Natural killer cell treated with Interleukin-12 subunit alpha and Interleukin-12 subunit beta and Interleukin-15 and Interleukin-18, amount 100 ng/mL, for 72 hours (primary cell): ENCODE measurements at regions not wholly inside any gene's neighbourhood (a gene's known extent, or its start where the extent isn't known, plus 50 kb on each side); places are given as distances from the start of the nearest gene placed in this dataset.
"Not testable (repeated sequence)": the region's sequence is repeated elsewhere in the genome, so short reads cannot be mapped to it uniquely, and the experiment has no call there.

Source experiments
- ATAC-seq, 2 donors: fragments of 150-1000 bp; cut with Tn5 transposase in 1 of 2; sonication (Bioruptor Pico), chemical (Tn5 transposase) in 1 of 2; 2 replicates each; pipeline ENCODE4 v1.10.0; 2021
- DNase-seq: peaks from one replicate; pipeline ENCODE4 v3.0.0; 2022; ENCODE audit warnings: low spot score
- H3K27ac Mint-ChIP-seq, 2 donors: 1 replicate in 1 of 2; 2 replicates in 1 of 2; pipeline ENCODE4 v1.8.0; 2022; ENCODE audit warnings: mixed read lengths in 2 of 2, mild to moderate bottlenecking in 1 of 2, moderate library complexity in 1 of 2
- H3K27me3 Mint-ChIP-seq, 2 donors: 1 replicate in 1 of 2; 2 replicates in 1 of 2; pipeline ENCODE4 v1.8.0; 2022; ENCODE audit warnings: mixed read lengths in 2 of 2
- H3K36me3 Mint-ChIP-seq: one replicate; pipeline ENCODE4 v1.8.0; 2022; ENCODE audit warnings: mixed read lengths
- H3K4me1 Mint-ChIP-seq, 2 donors: 1 replicate in 1 of 2; 2 replicates in 1 of 2; pipeline ENCODE4 v1.8.0; 2022; ENCODE audit warnings: low read depth in 2 of 2, mixed read lengths in 2 of 2, mild to moderate bottlenecking in 1 of 2
- H3K4me3 Mint-ChIP-seq: one replicate; pipeline ENCODE4 v1.8.0; 2022; ENCODE audit warnings: mixed read lengths
- H3K9me3 Mint-ChIP-seq: 2 replicates; pipeline ENCODE4 v1.8.0; 2022; ENCODE audit warnings: mixed read lengths

GRCh38 chr2:57386305-57386704, 660.3 kb upstream of the VRK2 start:
- peaks cover 32% of the 10 kb centered on the region for H3K9me3 Mint-ChIP-seq
- no peak for ATAC-seq
- H3K27me3 Mint-ChIP-seq = no peaks in the 10 kb centered on the region
- peaks cover 7% of the 10 kb centered on the region for H3K36me3 Mint-ChIP-seq
- H3K4me3 Mint-ChIP-seq = no peak overlapping the region
- no peak overlapping the region for H3K27ac Mint-ChIP-seq
- H3K4me1 Mint-ChIP-seq = no peaks in the 10 kb centered on the region
- no peak for DNase-seq

- no peak for DNase-seq
- Mint-ChIP-seq H3K4me1 (no peaks in the 10 kb centered on the region), H3K9me3 (peaks cover 19% of the 10 kb centered on the region), H3K27ac (no peak overlapping the region), H3K36me3 (peaks cover 4% of the 10 kb centered on the region), H3K27me3 (no peaks in the 10 kb centered on the region), H3K4me3 (no peak overlapping the region)
- ATAC-seq = no peak
Measured at GRCh38 chr2:57396355-57397098, 650.1 kb upstream of the VRK2 start.

GRCh38 chr2:57397550-57398360, 648.9 kb upstream of the VRK2 start:
- DNase-seq = no peak
- no peak overlapping the region for H3K4me3 Mint-ChIP-seq
- no peaks in the 10 kb centered on the region for H3K4me1 Mint-ChIP-seq
- ATAC-seq = no peak
- H3K27me3 Mint-ChIP-seq = no peaks in the 10 kb centered on the region
- no peak overlapping the region for H3K27ac Mint-ChIP-seq
- peaks cover 17% of the 10 kb centered on the region for H3K9me3 Mint-ChIP-seq
- peaks cover 4% of the 10 kb centered on the region for H3K36me3 Mint-ChIP-seq

- DNase-seq (no peak), ATAC-seq (no peak)
- Mint-ChIP-seq H3K9me3 (peaks cover 17% of the 10 kb centered on the region), H3K27me3 (no peaks in the 10 kb centered on the region), H3K4me3 (no peak overlapping the region), H3K27ac (no peak overlapping the region), H3K4me1 (no peaks in the 10 kb centered on the region), H3K36me3 (peaks cover 4% of the 10 kb centered on the region)
Measured at GRCh38 chr2:57399057-57399456, 647.5 kb upstream of the VRK2 start.

GRCh38 chr2:57402096-57402495, 644.5 kb upstream of the VRK2 start:
- peaks cover 7% of the 10 kb centered on the region for H3K9me3 Mint-ChIP-seq
- DNase-seq (no peak), ATAC-seq (no peak)
- H3K27me3 Mint-ChIP-seq = no peaks in the 10 kb centered on the region
- no peak overlapping the region for H3K27ac Mint-ChIP-seq
- H3K4me1 Mint-ChIP-seq = no peaks in the 10 kb centered on the region
- peaks cover 4% of the 10 kb centered on the region for H3K36me3 Mint-ChIP-seq
- H3K4me3 Mint-ChIP-seq = no peak overlapping the region

- Mint-ChIP-seq H3K27ac (no peak overlapping the region), H3K4me3 (no peak overlapping the region), H3K9me3 (peaks cover 6% of the 10 kb centered on the region), H3K27me3 (no peaks in the 10 kb centered on the region), H3K4me1 (no peaks in the 10 kb centered on the region), H3K36me3 (peaks cover 4% of the 10 kb centered on the region)
- ATAC-seq = no peak
- DNase-seq = no peak
Measured at GRCh38 chr2:57402755-57403154, 643.9 kb upstream of the VRK2 start.

- H3K27me3 Mint-ChIP-seq = no peaks in the 10 kb centered on the region
- DNase-seq = no peak
- no peak overlapping the region for H3K4me3 Mint-ChIP-seq
- ATAC-seq = no peak
- H3K27ac Mint-ChIP-seq = no peak overlapping the region
- peaks cover 17% of the 10 kb centered on the region for H3K36me3 Mint-ChIP-seq
- H3K4me1 Mint-ChIP-seq = no peaks in the 10 kb centered on the region
- H3K9me3 Mint-ChIP-seq = peaks cover 15% of the 10 kb centered on the region
Measured at GRCh38 chr2:57407772-57408201, 638.8 kb upstream of the VRK2 start.

GRCh38 chr2:57408587-57408986, 638.0 kb upstream of the VRK2 start:
- H3K36me3 Mint-ChIP-seq = peaks cover 17% of the 10 kb centered on the region
- H3K27me3 Mint-ChIP-seq = no peaks in the 10 kb centered on the region
- H3K27ac Mint-ChIP-seq = no peak overlapping the region
- H3K9me3 Mint-ChIP-seq = peaks cover 15% of the 10 kb centered on the region
- ATAC-seq (no peak), DNase-seq (no peak)
- no peaks in the 10 kb centered on the region for H3K4me1 Mint-ChIP-seq
- H3K4me3 Mint-ChIP-seq = no peak overlapping the region

GRCh38 chr2:57417007-57417406, 629.6 kb upstream of the VRK2 start:
- Mint-ChIP-seq H3K9me3 (peaks cover 14% of the 10 kb centered on the region), H3K27me3 (no peaks in the 10 kb centered on the region), H3K4me1 (no peaks in the 10 kb centered on the region), H3K4me3 (no peak overlapping the region), H3K27ac (no peak overlapping the region), H3K36me3 (peaks cover 9% of the 10 kb centered on the region)
- no peak for ATAC-seq
- DNase-seq = no peak

GRCh38 chr2:57418859-57419346, 627.7 kb upstream of the VRK2 start:
- ATAC-seq, H3K36me3 Mint-ChIP-seq, H3K4me1 Mint-ChIP-seq, DNase-seq, H3K27ac Mint-ChIP-seq, H3K27me3 Mint-ChIP-seq, H3K4me3 Mint-ChIP-seq: not testable (repeated sequence)
- H3K9me3 Mint-ChIP-seq = peaks cover 12% of the 10 kb centered on the region

- no peak for DNase-seq
- Mint-ChIP-seq H3K4me3 (no peak overlapping the region), H3K27ac (no peak overlapping the region), H3K36me3 (no peaks in the 10 kb centered on the region), H3K9me3 (peaks cover 3% of the 10 kb centered on the region), H3K4me1 (no peaks in the 10 kb centered on the region), H3K27me3 (no peaks in the 10 kb centered on the region)
- no peak for ATAC-seq
Measured at GRCh38 chr2:57429831-57430230, 616.8 kb upstream of the VRK2 start.

GRCh38 chr2:57432528-57432927, 614.1 kb upstream of the VRK2 start:
- DNase-seq (no peak), ATAC-seq (no peak)
- Mint-ChIP-seq H3K36me3 (no peaks in the 10 kb centered on the region), H3K27me3 (no peaks in the 10 kb centered on the region), H3K27ac (no peak overlapping the region), H3K4me1 (no peaks in the 10 kb centered on the region), H3K9me3 (peaks cover 9% of the 10 kb centered on the region), H3K4me3 (no peak overlapping the region)

GRCh38 chr2:57434441-57434840, 612.2 kb upstream of the VRK2 start:
- Mint-ChIP-seq H3K36me3 (no peaks in the 10 kb centered on the region), H3K9me3 (peaks cover 9% of the 10 kb centered on the region), H3K4me1 (no peaks in the 10 kb centered on the region), H3K4me3 (no peak overlapping the region), H3K27me3 (no peaks in the 10 kb centered on the region), H3K27ac (no peak overlapping the region)
- ATAC-seq = no peak
- no peak for DNase-seq

GRCh38 chr2:57434972-57435371, 611.6 kb upstream of the VRK2 start:
- peaks cover 7% of the 10 kb centered on the region for H3K9me3 Mint-ChIP-seq
- H3K27me3 Mint-ChIP-seq = no peaks in the 10 kb centered on the region
- no peak overlapping the region for H3K4me3 Mint-ChIP-seq
- no peak overlapping the region for H3K27ac Mint-ChIP-seq
- DNase-seq (no peak), ATAC-seq (no peak)
- no peaks in the 10 kb centered on the region for H3K36me3 Mint-ChIP-seq
- H3K4me1 Mint-ChIP-seq = no peaks in the 10 kb centered on the region
